C4-2B (cell line): ENCODE measurements at regions not wholly inside any gene's neighbourhood (a gene's known extent, or its start where the extent isn't known, plus 50 kb on each side); places are given as distances from the start of the nearest gene placed in this dataset.

Experiments used
- H3K27ac ChIP-seq: fragments of 450-650 bp; 2 replicates; pipeline ENCODE4 v1.5.1; 2017
- CTCF ChIP-seq: fragments of 450-650 bp; conservative IDR thresholded peaks from 2 replicates; pipeline ENCODE4 v1.5.1; 2017; ENCODE audit warnings: mild to moderate bottlenecking
- ZFX ChIP-seq: fragments of 450-650 bp; IDR thresholded peaks from 2 replicates; pipeline ENCODE4 v1.6.1; 2017

GRCh38 chr7:84847790-84848189 lies 339.1 kb downstream of the SEMA3D start:
- TF ChIP-seq ZFX (no peak), CTCF (no peak)
- H3K27ac ChIP-seq, result no peak overlapping the region

- H3K27ac ChIP-seq, result no peak overlapping the region
- TF ChIP-seq ZFX, result no peak
- TF ChIP-seq CTCF, result no peak
Observed at GRCh38 chr7:84847038-84847437, 339.8 kb downstream of the SEMA3D start.

- H3K27ac ChIP-seq, result no peak overlapping the region
- TF ChIP-seq ZFX (no peak), CTCF (no peak)
Observed at GRCh38 chr7:84845971-84846370, 340.9 kb downstream of the SEMA3D start.

GRCh38 chr7:84844771-84845170 lies 342.1 kb downstream of the SEMA3D start:
- no peak for TF ChIP-seq CTCF
- no peak for TF ChIP-seq ZFX
- no peak overlapping the region for H3K27ac ChIP-seq

- TF ChIP-seq CTCF (no peak), ZFX (no peak)
Observed at GRCh38 chr7:84841809-84842208, 345.0 kb downstream of the SEMA3D start.

GRCh38 chr7:84838857-84839256 lies 348.0 kb downstream of the SEMA3D start:
- TF ChIP-seq CTCF (no peak), ZFX (no peak)
- H3K27ac ChIP-seq, result no peak overlapping the region

More at GRCh38 chr7:84841809-84842208, 345.0 kb downstream of the SEMA3D start:
- H3K27ac ChIP-seq, result no peak overlapping the region

- TF ChIP-seq CTCF (no peak), ZFX (no peak)
- no peak overlapping the region for H3K27ac ChIP-seq
Observed at GRCh38 chr7:84837405-84837804, 349.5 kb downstream of the SEMA3D start.
